Activated naive CD8-positive, alpha-beta T cell treated with anti-CD3 and anti-CD28 coated beads for 36 hours (primary cell): ENCODE measurements at regions not wholly inside any gene's neighbourhood (a gene's known extent, or its start where the extent isn't known, plus 50 kb on each side); places are given as distances from the start of the nearest gene placed in this dataset.

Experiments
- DNase-seq: peaks from one replicate; pipeline ENCODE4 v3.0.0; 2021
- H3K27ac Mint-ChIP-seq: one replicate; pipeline ENCODE4 v1.8.0; 2022; ENCODE audit warnings: mild to moderate bottlenecking, moderate library complexity, mixed read lengths
- H3K27me3 Mint-ChIP-seq: one replicate; pipeline ENCODE4 v1.8.0; 2022; ENCODE audit warnings: mild to moderate bottlenecking, mixed read lengths
- H3K36me3 Mint-ChIP-seq: one replicate; pipeline ENCODE4 v1.8.0; 2021; ENCODE audit warnings: mild to moderate bottlenecking, mixed read lengths
- H3K4me1 Mint-ChIP-seq: one replicate; pipeline ENCODE4 v1.8.0; 2021; ENCODE audit warnings: mixed read lengths
- H3K4me3 Mint-ChIP-seq: one replicate; pipeline ENCODE4 v1.8.0; 2022; ENCODE audit warnings: mild to moderate bottlenecking, moderate library complexity, mixed read lengths
- H3K9me3 Mint-ChIP-seq: one replicate; pipeline ENCODE4 v1.8.0; 2022; ENCODE audit warnings: mixed read lengths

GRCh38 chr4:63566658-63567057 lies 842.6 kb downstream of the TECRL start:
- Mint-ChIP-seq H3K27ac (no peak overlapping the region), H3K4me1 (no peaks in the 10 kb centered on the region), H3K9me3 (peaks cover 2% of the 10 kb centered on the region), H3K4me3 (no peak overlapping the region), H3K27me3 (no peaks in the 10 kb centered on the region), H3K36me3 (no peaks in the 10 kb centered on the region)
- DNase-seq = no peak

GRCh38 chr4:63563288-63564014 lies 845.8 kb downstream of the TECRL start:
- Mint-ChIP-seq H3K4me3 (no peak overlapping the region), H3K4me1 (no peaks in the 10 kb centered on the region)

GRCh38 chr4:63558709-63559108 lies 850.5 kb downstream of the TECRL start:
- peaks cover 8% of the 10 kb centered on the region for H3K9me3 Mint-ChIP-seq
- H3K36me3 Mint-ChIP-seq = no peaks in the 10 kb centered on the region
- no peaks in the 10 kb centered on the region for H3K4me1 Mint-ChIP-seq
- H3K27ac Mint-ChIP-seq = no peak overlapping the region
- H3K4me3 Mint-ChIP-seq = no peak overlapping the region
- no peak for DNase-seq
- no peaks in the 10 kb centered on the region for H3K27me3 Mint-ChIP-seq

More at GRCh38 chr4:63563288-63564014, 845.8 kb downstream of the TECRL start:
- no peak for DNase-seq
- H3K9me3 Mint-ChIP-seq = peaks cover 3% of the 10 kb centered on the region
- no peaks in the 10 kb centered on the region for H3K27me3 Mint-ChIP-seq
- no peak overlapping the region for H3K27ac Mint-ChIP-seq
- no peaks in the 10 kb centered on the region for H3K36me3 Mint-ChIP-seq

- Mint-ChIP-seq H3K9me3 (peaks cover 9% of the 10 kb centered on the region), H3K27ac (no peak overlapping the region), H3K4me3 (no peak overlapping the region), H3K27me3 (no peaks in the 10 kb centered on the region), H3K36me3 (no peaks in the 10 kb centered on the region), H3K4me1 (no peaks in the 10 kb centered on the region)
- DNase-seq = no peak
Observed at GRCh38 chr4:63556332-63556731, 852.9 kb downstream of the TECRL start.

- H3K9me3 Mint-ChIP-seq = peaks cover 5% of the 10 kb centered on the region
- no peak overlapping the region for H3K4me3 Mint-ChIP-seq
- no peaks in the 10 kb centered on the region for H3K4me1 Mint-ChIP-seq
- no peaks in the 10 kb centered on the region for H3K36me3 Mint-ChIP-seq
- no peak overlapping the region for H3K27ac Mint-ChIP-seq
- no peaks in the 10 kb centered on the region for H3K27me3 Mint-ChIP-seq
- DNase-seq = no peak
Observed at GRCh38 chr4:63553123-63553522, 856.1 kb downstream of the TECRL start.

- Mint-ChIP-seq H3K27ac (no peak overlapping the region), H3K4me3 (no peak overlapping the region), H3K9me3 (peaks cover 8% of the 10 kb centered on the region), H3K27me3 (no peaks in the 10 kb centered on the region), H3K4me1 (no peaks in the 10 kb centered on the region), H3K36me3 (no peaks in the 10 kb centered on the region)
- no peak for DNase-seq
Observed at GRCh38 chr4:63541828-63542227, 867.4 kb downstream of the TECRL start.

- Mint-ChIP-seq H3K4me3 (no peak overlapping the region), H3K9me3 (no peaks in the 10 kb centered on the region), H3K27ac (no peak overlapping the region), H3K27me3 (no peaks in the 10 kb centered on the region), H3K36me3 (no peaks in the 10 kb centered on the region), H3K4me1 (no peaks in the 10 kb centered on the region)
- no peak for DNase-seq
Observed at GRCh38 chr4:63529581-63530337, 879.5 kb downstream of the TECRL start.

GRCh38 chr4:63528256-63528991 lies 880.8 kb downstream of the TECRL start:
- no peaks in the 10 kb centered on the region for H3K9me3 Mint-ChIP-seq
- H3K4me1 Mint-ChIP-seq = no peaks in the 10 kb centered on the region
- H3K27me3 Mint-ChIP-seq = no peaks in the 10 kb centered on the region
- H3K36me3 Mint-ChIP-seq = no peaks in the 10 kb centered on the region
- H3K27ac Mint-ChIP-seq = no peak overlapping the region
- no peak overlapping the region for H3K4me3 Mint-ChIP-seq
- DNase-seq = no peak

GRCh38 chr4:63526251-63526650 lies 883.0 kb downstream of the TECRL start:
- DNase-seq = no peak
- Mint-ChIP-seq H3K4me3 (no peak overlapping the region), H3K4me1 (no peaks in the 10 kb centered on the region), H3K36me3 (no peaks in the 10 kb centered on the region), H3K9me3 (peaks cover 5% of the 10 kb centered on the region), H3K27ac (no peak overlapping the region), H3K27me3 (no peaks in the 10 kb centered on the region)

- no peak overlapping the region for H3K4me3 Mint-ChIP-seq
- DNase-seq = no peak
- no peaks in the 10 kb centered on the region for H3K36me3 Mint-ChIP-seq
- no peak overlapping the region for H3K27ac Mint-ChIP-seq
- peaks cover 6% of the 10 kb centered on the region for H3K9me3 Mint-ChIP-seq
- H3K4me1 Mint-ChIP-seq = no peaks in the 10 kb centered on the region
- no peaks in the 10 kb centered on the region for H3K27me3 Mint-ChIP-seq
Observed at GRCh38 chr4:63524764-63525163, 884.5 kb downstream of the TECRL start.

GRCh38 chr4:63505714-63506460 lies 903.4 kb downstream of the TECRL start:
- H3K4me3 Mint-ChIP-seq = no peak overlapping the region
- no peaks in the 10 kb centered on the region for H3K27me3 Mint-ChIP-seq
- H3K27ac Mint-ChIP-seq = no peak overlapping the region
- peaks cover 11% of the 10 kb centered on the region for H3K9me3 Mint-ChIP-seq
- no peaks in the 10 kb centered on the region for H3K4me1 Mint-ChIP-seq
- DNase-seq = no peak
- H3K36me3 Mint-ChIP-seq = no peaks in the 10 kb centered on the region

GRCh38 chr4:63493265-63493664 lies 916.0 kb downstream of the TECRL start:
- no peak overlapping the region for H3K27ac Mint-ChIP-seq
- no peak overlapping the region for H3K4me3 Mint-ChIP-seq
- no peaks in the 10 kb centered on the region for H3K4me1 Mint-ChIP-seq
- no peaks in the 10 kb centered on the region for H3K27me3 Mint-ChIP-seq
- no peaks in the 10 kb centered on the region for H3K36me3 Mint-ChIP-seq
- no peak for DNase-seq
- peaks cover 13% of the 10 kb centered on the region for H3K9me3 Mint-ChIP-seq

GRCh38 chr4:63492515-63492914 lies 916.7 kb downstream of the TECRL start:
- H3K27ac Mint-ChIP-seq = no peak overlapping the region

GRCh38 chr4:63464393-63464792 lies 944.9 kb downstream of the TECRL start:
- Mint-ChIP-seq H3K36me3 (no peaks in the 10 kb centered on the region), H3K27me3 (no peaks in the 10 kb centered on the region), H3K27ac (no peak overlapping the region), H3K9me3 (peaks cover 10% of the 10 kb centered on the region), H3K4me3 (no peak overlapping the region), H3K4me1 (no peaks in the 10 kb centered on the region)
- DNase-seq = no peak

More at GRCh38 chr4:63492515-63492914, 916.7 kb downstream of the TECRL start:
- no peaks in the 10 kb centered on the region for H3K4me1 Mint-ChIP-seq
- no peak for DNase-seq
- H3K36me3 Mint-ChIP-seq = no peaks in the 10 kb centered on the region
- H3K4me3 Mint-ChIP-seq = no peak overlapping the region
- H3K27me3 Mint-ChIP-seq = no peaks in the 10 kb centered on the region
- peaks cover 13% of the 10 kb centered on the region for H3K9me3 Mint-ChIP-seq

- no peak for DNase-seq
- Mint-ChIP-seq H3K36me3 (no peaks in the 10 kb centered on the region), H3K9me3 (peaks cover 11% of the 10 kb centered on the region), H3K4me3 (no peak overlapping the region), H3K27ac (no peak overlapping the region), H3K27me3 (no peaks in the 10 kb centered on the region), H3K4me1 (no peaks in the 10 kb centered on the region)
Observed at GRCh38 chr4:63460075-63460474, 949.2 kb downstream of the TECRL start.
